ENCODE measurements at regions not wholly inside any gene's neighbourhood (a gene's known extent, or its start where the extent isn't known, plus 50 kb on each side); places are given as distances from the start of the nearest gene placed in this dataset.
"Not testable (repeated sequence)": the region's sequence is repeated elsewhere in the genome, so short reads cannot be mapped to it uniquely, and the experiment has no call there.

DNA sequence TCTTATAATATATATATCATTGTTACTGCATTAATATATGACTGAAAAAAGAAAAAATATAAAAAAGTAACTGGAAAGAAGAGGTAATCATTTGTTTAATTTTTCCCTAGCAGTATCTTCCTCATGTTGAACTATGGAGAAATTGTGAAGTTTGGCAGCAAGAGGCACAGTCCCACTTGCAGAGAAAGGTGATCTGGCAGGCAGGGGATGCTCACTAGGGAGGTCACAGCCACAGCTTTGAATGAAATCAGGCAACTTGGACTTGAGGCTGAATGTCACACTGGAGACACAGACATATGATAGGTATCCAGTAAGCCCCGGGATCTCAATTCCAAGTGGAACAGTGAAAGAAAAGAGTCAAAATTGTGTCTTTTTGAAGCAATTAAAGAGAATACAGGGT, 149.9 kb upstream of the RORA start:
- ChIA-PET POLR2A (no interaction called here), CTCF (no interaction called here)
- Mint-ChIP-seq H3K36me3 (no peaks in the 10 kb centered on the region), H3K4me1 (no peaks in the 10 kb centered on the region), H3K9me3 (peaks cover 0 to 2% (median 0%) of the 10 kb centered on the region in 5 donors), H3K27me3 (peaks cover 2 to 23% of the 10 kb centered on the region in 2 donors), H3K27ac (no peak overlapping the region), H3K4me3 (no peak overlapping the region)
- no peak for DNase-seq
- no peaks in the 10 kb centered on the region for H3K36me3 ChIP-seq (ENCODE audit: insufficient read depth, low read length)
- H3K4me3 ChIP-seq (ENCODE audit: low read length): no peak overlapping the region
- no peaks in the 10 kb centered on the region for H3K27me3 ChIP-seq (ENCODE audit: insufficient read depth, low read length, poor library complexity, severe bottlenecking)
- H3K4me1 ChIP-seq (ENCODE audit: insufficient read depth, low read length): no peaks in the 10 kb centered on the region
- H3K27ac ChIP-seq (ENCODE audit: low read depth, low read length): no peak overlapping the region
- H3K9me3 ChIP-seq (ENCODE audit: low read length): no peaks in the 10 kb centered on the region

DNA sequence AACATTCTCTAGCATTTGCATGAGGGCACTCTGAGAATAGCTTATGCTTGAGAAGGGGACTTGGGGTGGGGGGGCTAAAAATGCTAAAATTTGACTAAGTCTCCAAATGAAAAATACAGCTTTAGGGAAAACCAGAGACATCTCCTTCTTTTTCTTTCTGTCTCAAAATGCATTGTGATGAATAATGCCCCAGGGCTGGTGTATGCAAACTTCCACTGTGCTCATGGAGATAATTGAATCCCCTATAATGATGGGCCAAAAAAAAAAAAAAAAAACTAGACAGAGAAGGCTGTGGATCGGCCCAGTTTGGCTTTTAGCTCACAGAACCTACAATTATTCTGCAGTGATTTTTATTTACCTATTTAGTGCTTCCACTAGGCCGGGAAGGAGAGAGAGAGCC, 147.9 kb upstream of the RORA start:
- no peak for DNase-seq
- Mint-ChIP-seq H3K36me3 (no peaks in the 10 kb centered on the region), H3K4me1 (no peaks in the 10 kb centered on the region), H3K4me3 (no peak overlapping the region), H3K27me3 (peaks cover 2 to 28% of the 10 kb centered on the region in 2 donors), H3K9me3 (peaks cover 0 to 3% (median 0%) of the 10 kb centered on the region in 5 donors), H3K27ac (no peak overlapping the region)
- Histone ChIP-seq H3K27ac (ENCODE audit: low read depth, low read length) (no peak overlapping the region), H3K9me3 (ENCODE audit: low read length) (no peaks in the 10 kb centered on the region), H3K27me3 (ENCODE audit: insufficient read depth, low read length, poor library complexity, severe bottlenecking) (no peaks in the 10 kb centered on the region), H3K36me3 (ENCODE audit: insufficient read depth, low read length) (no peaks in the 10 kb centered on the region), H3K4me3 (ENCODE audit: low read length) (no peak overlapping the region), H3K4me1 (ENCODE audit: insufficient read depth, low read length) (no peaks in the 10 kb centered on the region)
- CTCF ChIA-PET: interaction anchor here (0.6 kb wide), 1 partner anchor 182 kb away, joined by 3 read pairs; no protein-coding TSS in a partner anchor
- POLR2A ChIA-PET: no interaction called here

DNA sequence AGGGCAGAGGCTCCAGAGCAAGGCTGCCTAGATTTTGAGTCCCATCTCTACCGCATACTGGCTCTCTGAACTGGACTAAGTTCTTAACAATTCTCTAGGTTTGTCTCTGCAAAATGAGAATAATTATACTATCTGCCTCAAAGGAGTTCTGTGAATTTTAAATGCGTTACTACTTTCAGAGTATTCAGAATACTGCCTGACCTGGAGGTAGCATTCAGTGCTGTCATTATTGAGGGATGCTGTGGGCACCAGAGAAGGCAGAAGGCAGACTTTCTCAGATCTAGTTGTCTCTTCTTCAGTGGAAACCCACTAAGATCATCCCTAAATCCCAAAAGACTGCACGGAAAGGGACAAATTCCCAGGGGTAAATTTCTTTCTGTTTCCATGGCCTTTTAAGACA, 147.4 kb upstream of the RORA start:
- H3K4me3 ChIP-seq (ENCODE audit: low read length): no peak overlapping the region
- no peak for DNase-seq
- H3K27me3 ChIP-seq (ENCODE audit: insufficient read depth, low read length, poor library complexity, severe bottlenecking): no peaks in the 10 kb centered on the region
- Mint-ChIP-seq H3K36me3 (no peaks in the 10 kb centered on the region), H3K4me3 (no peak overlapping the region), H3K27ac (no peak overlapping the region), H3K9me3 (peaks cover 0 to 3% (median 0%) of the 10 kb centered on the region in 5 donors), H3K27me3 (peaks cover 2 to 25% of the 10 kb centered on the region in 2 donors), H3K4me1 (no peaks in the 10 kb centered on the region)
- H3K4me1 ChIP-seq (ENCODE audit: insufficient read depth, low read length): no peaks in the 10 kb centered on the region
- POLR2A ChIA-PET: no interaction called here
- H3K27ac ChIP-seq (ENCODE audit: low read depth, low read length): no peak overlapping the region
- no peaks in the 10 kb centered on the region for H3K36me3 ChIP-seq (ENCODE audit: insufficient read depth, low read length)
- H3K9me3 ChIP-seq (ENCODE audit: low read length): no peaks in the 10 kb centered on the region
- CTCF ChIA-PET: interaction anchor here (0.6 kb wide), 1 partner anchor 181 kb away, joined by 3 read pairs; no protein-coding TSS in a partner anchor

DNA sequence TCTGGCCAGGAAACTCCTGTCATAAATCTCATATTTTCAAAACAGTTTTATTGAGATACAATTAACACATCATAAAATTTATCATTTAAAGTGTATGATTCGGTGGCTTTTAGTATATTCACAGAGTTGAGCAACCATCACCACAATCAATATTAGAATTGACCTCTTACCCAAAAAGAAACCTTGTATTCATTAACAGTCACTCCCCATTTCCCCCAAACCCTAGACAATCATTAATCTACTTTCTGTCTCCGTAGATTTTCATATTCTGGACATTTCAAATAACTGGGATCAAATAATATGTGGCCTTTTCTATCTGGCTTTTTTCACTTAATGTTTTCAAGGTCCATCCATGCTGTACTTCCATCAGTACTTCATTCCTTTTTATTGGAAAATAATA, 145.7 kb upstream of the RORA start:
- Histone ChIP-seq H3K27ac (ENCODE audit: low read depth, low read length) (no peak overlapping the region), H3K36me3 (ENCODE audit: insufficient read depth, low read length) (no peaks in the 10 kb centered on the region), H3K27me3 (ENCODE audit: insufficient read depth, low read length, poor library complexity, severe bottlenecking) (no peaks in the 10 kb centered on the region), H3K4me1 (ENCODE audit: insufficient read depth, low read length) (no peaks in the 10 kb centered on the region), H3K4me3 (ENCODE audit: low read length) (no peak overlapping the region), H3K9me3 (ENCODE audit: low read length) (no peaks in the 10 kb centered on the region)
- peaks cover 6 to 23% of the 10 kb centered on the region in 2 donors for H3K27me3 Mint-ChIP-seq
- no peak for DNase-seq
- H3K4me3 Mint-ChIP-seq: no peak overlapping the region
- POLR2A ChIA-PET: no interaction called here
- no peaks in the 10 kb centered on the region for H3K4me1 Mint-ChIP-seq
- peak overlapping the region in 1 of 8 donors; percentile 5 for H3K27ac Mint-ChIP-seq
- peaks cover 0 to 3% (median 0%) of the 10 kb centered on the region in 5 donors for H3K9me3 Mint-ChIP-seq
- CTCF ChIA-PET: no interaction called here
- no peaks in the 10 kb centered on the region for H3K36me3 Mint-ChIP-seq

DNA sequence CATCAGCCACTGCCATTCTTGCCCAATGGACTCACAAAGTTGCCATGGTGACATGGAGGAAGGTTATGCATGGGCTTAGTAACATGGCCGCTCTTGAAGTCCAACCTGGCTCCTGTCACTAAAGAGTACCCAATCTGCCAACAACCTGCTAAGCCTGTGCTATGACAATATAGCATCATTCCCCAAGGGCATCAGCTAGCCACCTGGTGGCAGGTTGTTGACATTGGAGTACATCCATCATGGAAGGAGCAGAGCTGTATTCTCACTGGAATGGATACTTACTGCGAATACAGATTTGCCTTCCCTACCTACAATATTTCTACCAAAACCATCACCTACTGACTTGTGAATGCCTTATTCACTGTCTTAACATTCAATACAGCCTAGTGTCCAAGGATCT, 138.9 kb upstream of the RORA start:
- no peak overlapping the region for H3K4me3 ChIP-seq (ENCODE audit: low read length)
- no peak overlapping the region for H3K27ac ChIP-seq (ENCODE audit: low read depth, low read length)
- peaks cover 0 to 4% (median 0%) of the 10 kb centered on the region in 3 donors for H3K36me3 Mint-ChIP-seq
- no peak overlapping the region for H3K4me3 Mint-ChIP-seq
- H3K27me3 ChIP-seq (ENCODE audit: insufficient read depth, low read length, poor library complexity, severe bottlenecking): no peaks in the 10 kb centered on the region
- H3K4me1 ChIP-seq (ENCODE audit: insufficient read depth, low read length): no peaks in the 10 kb centered on the region
- H3K36me3 ChIP-seq (ENCODE audit: insufficient read depth, low read length): no peaks in the 10 kb centered on the region
- no peaks in the 10 kb centered on the region for H3K9me3 ChIP-seq (ENCODE audit: low read length)
- POLR2A ChIA-PET: no interaction called here
- H3K27me3 Mint-ChIP-seq: peaks cover 11 to 23% of the 10 kb centered on the region in 2 donors
- peaks cover 4 to 14% (median 9%) of the 10 kb centered on the region in 5 donors for H3K9me3 Mint-ChIP-seq
- no peak for DNase-seq
- H3K4me1 Mint-ChIP-seq: no peaks in the 10 kb centered on the region
- CTCF ChIA-PET: no interaction called here
- H3K27ac Mint-ChIP-seq: no peak overlapping the region

DNA sequence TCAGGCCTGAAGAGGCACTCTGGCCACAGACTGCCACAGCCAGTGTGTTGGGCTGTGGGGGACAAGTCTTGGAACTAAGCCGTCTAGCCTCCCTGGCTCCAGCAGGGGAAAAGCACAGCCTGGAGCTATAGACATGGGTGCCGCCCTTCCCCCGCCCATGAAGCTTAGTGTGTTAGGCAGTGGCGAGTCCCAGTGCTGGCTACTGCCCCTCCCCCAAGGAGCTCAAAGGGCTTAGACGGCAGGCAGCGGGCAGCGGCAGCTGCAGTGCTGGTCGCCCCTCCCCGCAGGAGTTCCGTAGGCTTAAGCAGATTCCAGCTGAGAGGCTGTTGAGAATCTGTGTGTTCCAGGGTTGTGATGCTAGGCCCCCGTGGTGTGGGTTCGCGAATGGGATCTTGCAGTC, 135.8 kb upstream of the RORA start:
- DNase-seq: no peak
- Mint-ChIP-seq H3K36me3 (peaks cover 0 to 4% (median 0%) of the 10 kb centered on the region in 3 donors), H3K9me3 (peaks cover 4 to 20% (median 11%) of the 10 kb centered on the region in 5 donors), H3K4me3 (no peak overlapping the region), H3K27ac (no peak overlapping the region), H3K27me3 (peaks cover 16 to 24% of the 10 kb centered on the region in 2 donors), H3K4me1 (no peaks in the 10 kb centered on the region)
- no peak overlapping the region for H3K4me3 ChIP-seq (ENCODE audit: low read length)
- POLR2A ChIA-PET: no interaction called here
- H3K27me3 ChIP-seq (ENCODE audit: insufficient read depth, low read length, poor library complexity, severe bottlenecking): no peaks in the 10 kb centered on the region
- H3K9me3 ChIP-seq (ENCODE audit: low read length): no peaks in the 10 kb centered on the region
- H3K36me3 ChIP-seq (ENCODE audit: insufficient read depth, low read length): no peaks in the 10 kb centered on the region
- H3K4me1 ChIP-seq (ENCODE audit: insufficient read depth, low read length): no peaks in the 10 kb centered on the region
- CTCF ChIA-PET: no interaction called here
- H3K27ac ChIP-seq (ENCODE audit: low read depth, low read length): no peak overlapping the region

DNA sequence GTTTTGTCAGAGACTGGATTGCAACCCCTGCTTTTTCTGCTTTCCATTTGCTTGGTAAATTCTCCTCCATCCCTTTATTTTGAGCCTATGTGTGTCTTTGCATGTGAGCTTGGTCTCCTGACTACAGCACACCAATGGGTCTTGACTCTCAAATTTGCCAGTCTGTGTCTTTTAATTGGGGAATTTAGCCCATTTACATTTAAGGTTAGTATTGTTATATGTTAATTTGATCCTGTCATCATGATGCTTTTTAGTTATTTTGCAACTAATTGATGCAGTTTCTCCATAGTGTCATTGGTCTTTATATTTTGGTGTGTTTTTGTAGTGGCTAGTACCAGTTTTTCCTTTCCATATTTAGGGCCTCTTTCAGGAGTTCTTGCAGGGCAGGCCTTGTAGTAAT, 133.8 kb upstream of the RORA start:
- H3K4me1 Mint-ChIP-seq; CTCF ChIA-PET; H3K4me1 ChIP-seq (ENCODE audit: insufficient read depth, low read length); H3K27ac ChIP-seq (ENCODE audit: low read depth, low read length); DNase-seq; H3K9me3 ChIP-seq (ENCODE audit: low read length); H3K4me3 ChIP-seq (ENCODE audit: low read length); H3K36me3 Mint-ChIP-seq; H3K4me3 Mint-ChIP-seq; H3K27ac Mint-ChIP-seq; H3K36me3 ChIP-seq (ENCODE audit: insufficient read depth, low read length); H3K27me3 ChIP-seq (ENCODE audit: insufficient read depth, low read length, poor library complexity, severe bottlenecking); POLR2A ChIA-PET: not testable (repeated sequence)
- H3K9me3 Mint-ChIP-seq: peaks cover 4 to 28% (median 13%) of the 10 kb centered on the region in 5 donors
- H3K27me3 Mint-ChIP-seq: peaks cover 16 to 26% of the 10 kb centered on the region in 2 donors

DNA sequence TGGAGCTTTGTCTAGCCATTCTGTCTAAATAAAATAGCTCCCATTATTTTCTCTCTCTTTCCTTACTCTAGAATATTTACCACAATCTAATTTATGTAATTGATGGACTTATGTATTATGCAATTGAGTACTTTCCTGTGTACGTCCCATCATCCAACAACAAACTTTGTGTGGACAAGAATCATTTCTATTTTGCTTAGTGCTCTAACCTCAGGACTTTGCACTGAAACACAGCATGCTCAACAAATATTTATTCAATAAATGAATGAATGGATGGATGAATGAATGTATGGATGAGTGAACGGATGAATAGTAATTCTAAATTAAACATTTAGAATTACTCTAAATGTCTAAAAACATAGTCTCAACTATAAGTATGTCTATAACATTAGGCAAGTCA, 115.2 kb upstream of the RORA start:
- Mint-ChIP-seq H3K36me3 (no peaks in the 10 kb centered on the region), H3K4me1 (no peaks in the 10 kb centered on the region), H3K27ac (no peak overlapping the region), H3K27me3 (peaks cover 0 to 29% of the 10 kb centered on the region in 2 donors), H3K4me3 (no peak overlapping the region), H3K9me3 (peaks cover 0 to 11% (median 6%) of the 10 kb centered on the region in 5 donors)
- no peaks in the 10 kb centered on the region for H3K36me3 ChIP-seq (ENCODE audit: insufficient read depth, low read length)
- H3K27me3 ChIP-seq (ENCODE audit: insufficient read depth, low read length, poor library complexity, severe bottlenecking): peaks cover 3% of the 10 kb centered on the region
- H3K4me1 ChIP-seq (ENCODE audit: insufficient read depth, low read length): no peaks in the 10 kb centered on the region
- no peak overlapping the region for H3K27ac ChIP-seq (ENCODE audit: low read depth, low read length)
- ChIA-PET POLR2A (no interaction called here), CTCF (no interaction called here)
- no peaks in the 10 kb centered on the region for H3K9me3 ChIP-seq (ENCODE audit: low read length)
- DNase-seq: no peak
- no peak overlapping the region for H3K4me3 ChIP-seq (ENCODE audit: low read length)

DNA sequence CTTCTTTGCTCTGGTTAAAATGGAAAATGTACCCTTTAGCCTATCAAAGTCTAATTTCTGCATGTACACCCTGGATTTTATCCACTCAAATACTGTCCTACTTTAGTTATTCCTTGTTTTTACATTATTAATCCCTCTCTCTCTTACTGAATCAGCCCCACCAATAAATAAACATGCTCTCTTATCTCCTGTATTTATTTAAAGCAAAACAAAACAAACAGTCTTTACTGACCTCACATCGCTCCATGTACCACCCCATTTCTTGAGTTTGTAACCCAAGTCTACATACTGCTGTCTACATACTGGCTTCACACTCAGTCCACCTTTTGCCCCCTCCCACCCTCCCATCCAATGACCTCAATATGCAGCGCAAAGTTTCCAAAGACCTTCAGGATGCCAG, 113.3 kb upstream of the RORA start:
- ChIA-PET POLR2A (no interaction called here), CTCF (no interaction called here)
- no peak overlapping the region for H3K27ac ChIP-seq (ENCODE audit: low read depth, low read length)
- Mint-ChIP-seq H3K27ac (no peak overlapping the region), H3K4me1 (no peaks in the 10 kb centered on the region), H3K27me3 (peaks cover 0 to 39% of the 10 kb centered on the region in 2 donors), H3K9me3 (peaks cover 0 to 11% (median 6%) of the 10 kb centered on the region in 5 donors), H3K36me3 (no peaks in the 10 kb centered on the region), H3K4me3 (no peak overlapping the region)
- peaks cover 3% of the 10 kb centered on the region for H3K27me3 ChIP-seq (ENCODE audit: insufficient read depth, low read length, poor library complexity, severe bottlenecking)
- no peaks in the 10 kb centered on the region for H3K9me3 ChIP-seq (ENCODE audit: low read length)
- no peak for DNase-seq
- H3K4me3 ChIP-seq (ENCODE audit: low read length): no peak overlapping the region
- H3K4me1 ChIP-seq (ENCODE audit: insufficient read depth, low read length): no peaks in the 10 kb centered on the region
- H3K36me3 ChIP-seq (ENCODE audit: insufficient read depth, low read length): no peaks in the 10 kb centered on the region
